GM13976 (cell line): ENCODE measurements at regions not wholly inside any gene's neighbourhood (a gene's known extent, or its start where the extent isn't known, plus 50 kb on each side); places are given as distances from the start of the nearest gene placed in this dataset.

Experiments used
- DNase-seq: peaks from one replicate; pipeline ENCODE4 v3.0.0; 2012; ENCODE audit warnings: low spot score
- in situ Hi-C: fragments of 300-500 bp; cut with MboI; formaldehyde crosslinking; loops from one replicate; pipeline ENCODE4 v1.12.0; 2022; ENCODE audit warnings: low sequenced_read_pairs, mixed read lengths, inconsistent platforms; ENCODE audit not compliant: unreplicated experiment
- TF ChIP-seq, protein P1 (sequence below): IDR thresholded peaks from 2 replicates; pipeline ENCODE4 v1.5.1; 2012; ENCODE audit warnings: borderline replicate concordance, mild to moderate bottlenecking; ENCODE audit not compliant: insufficient read depth; ENCODE audit errors: extremely low read depth, missing control alignments, control extremely low read depth

DNA sequence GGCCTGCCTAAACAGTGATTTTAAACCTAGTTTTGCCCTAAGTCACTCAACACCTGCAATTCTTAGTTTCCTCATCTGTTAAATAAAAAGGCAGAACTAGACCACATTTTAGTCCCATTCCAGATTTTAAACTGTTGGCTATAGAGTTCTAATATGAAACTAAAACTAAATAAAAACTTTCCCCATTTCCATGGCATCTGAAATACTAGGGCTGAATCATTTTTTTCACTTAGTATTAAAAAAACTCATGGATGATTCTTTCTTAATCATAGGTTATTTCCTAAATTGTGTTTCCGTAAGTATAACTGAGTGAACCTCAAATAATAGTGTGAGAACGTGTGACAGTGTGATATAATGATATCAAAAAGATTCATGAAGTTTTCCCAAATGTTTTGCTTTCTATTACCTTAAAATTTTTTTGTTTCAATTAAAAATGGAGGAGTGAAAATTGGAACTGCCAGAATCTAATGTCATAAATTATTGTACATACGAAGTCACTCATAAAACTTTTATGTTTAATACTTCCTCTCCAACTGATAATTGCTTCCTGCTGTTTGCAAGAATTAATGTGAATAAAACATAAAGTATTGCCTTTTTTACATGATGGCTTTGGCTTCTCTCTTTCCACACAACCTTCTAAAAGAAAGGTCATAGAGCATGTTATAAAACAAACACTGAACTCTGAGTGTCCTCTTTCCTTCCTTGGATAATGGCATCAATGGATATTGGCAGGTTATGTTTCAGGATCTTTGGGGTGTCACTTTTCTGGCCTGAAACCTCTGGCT is 315.1 kb upstream of the MME start:
- TF ChIP-seq, protein P1, sequence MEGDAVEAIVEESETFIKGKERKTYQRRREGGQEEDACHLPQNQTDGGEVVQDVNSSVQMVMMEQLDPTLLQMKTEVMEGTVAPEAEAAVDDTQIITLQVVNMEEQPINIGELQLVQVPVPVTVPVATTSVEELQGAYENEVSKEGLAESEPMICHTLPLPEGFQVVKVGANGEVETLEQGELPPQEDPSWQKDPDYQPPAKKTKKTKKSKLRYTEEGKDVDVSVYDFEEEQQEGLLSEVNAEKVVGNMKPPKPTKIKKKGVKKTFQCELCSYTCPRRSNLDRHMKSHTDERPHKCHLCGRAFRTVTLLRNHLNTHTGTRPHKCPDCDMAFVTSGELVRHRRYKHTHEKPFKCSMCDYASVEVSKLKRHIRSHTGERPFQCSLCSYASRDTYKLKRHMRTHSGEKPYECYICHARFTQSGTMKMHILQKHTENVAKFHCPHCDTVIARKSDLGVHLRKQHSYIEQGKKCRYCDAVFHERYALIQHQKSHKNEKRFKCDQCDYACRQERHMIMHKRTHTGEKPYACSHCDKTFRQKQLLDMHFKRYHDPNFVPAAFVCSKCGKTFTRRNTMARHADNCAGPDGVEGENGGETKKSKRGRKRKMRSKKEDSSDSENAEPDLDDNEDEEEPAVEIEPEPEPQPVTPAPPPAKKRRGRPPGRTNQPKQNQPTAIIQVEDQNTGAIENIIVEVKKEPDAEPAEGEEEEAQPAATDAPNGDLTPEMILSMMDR = no peak
- DNase-seq = no peak
- in situ Hi-C loops = no loop called here

DNA sequence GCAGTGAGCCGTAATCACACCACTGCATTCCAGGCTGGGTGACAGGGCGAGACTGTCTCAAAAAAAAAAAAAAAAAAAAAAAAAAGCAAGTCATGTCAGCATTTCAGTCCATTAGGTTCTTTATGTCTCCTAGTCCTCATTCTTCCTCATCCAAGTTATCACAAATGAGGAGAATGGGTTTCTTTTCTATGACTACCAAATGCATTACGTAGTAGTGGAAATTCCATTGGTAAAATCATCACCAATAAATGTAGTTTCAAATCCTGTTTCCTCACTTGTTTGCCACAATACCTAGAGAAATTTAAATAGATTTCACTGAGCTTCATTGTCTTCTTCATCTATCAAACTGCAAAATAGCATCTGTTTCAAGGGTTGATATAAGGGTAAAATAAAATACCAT is 317.6 kb upstream of the MME start:
- in situ Hi-C loops = no loop called here
- no peak for DNase-seq
- TF ChIP-seq, protein P1 = no peak

DNA sequence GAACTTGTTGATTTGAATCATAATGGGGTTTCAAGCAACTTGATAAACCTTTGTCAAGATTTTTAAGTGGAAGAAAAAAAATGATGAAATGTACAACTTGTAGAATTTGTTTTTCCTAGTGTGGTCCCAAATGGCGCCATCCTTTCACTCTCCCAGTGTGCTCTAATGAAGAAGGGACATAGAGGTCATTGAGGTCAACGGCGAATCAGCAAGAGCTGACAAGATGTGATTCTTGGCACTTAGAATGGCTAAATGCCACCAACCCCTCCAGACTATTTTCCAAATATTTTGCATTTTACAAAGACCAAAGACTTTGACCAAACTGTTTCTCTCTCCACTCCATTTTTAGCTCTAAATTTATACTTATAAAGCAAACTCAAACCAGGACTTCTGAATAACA is 320.2 kb upstream of the MME start:
- TF ChIP-seq, protein P1 = no peak
- in situ Hi-C loops = no loop called here
- DNase-seq = no peak

DNA sequence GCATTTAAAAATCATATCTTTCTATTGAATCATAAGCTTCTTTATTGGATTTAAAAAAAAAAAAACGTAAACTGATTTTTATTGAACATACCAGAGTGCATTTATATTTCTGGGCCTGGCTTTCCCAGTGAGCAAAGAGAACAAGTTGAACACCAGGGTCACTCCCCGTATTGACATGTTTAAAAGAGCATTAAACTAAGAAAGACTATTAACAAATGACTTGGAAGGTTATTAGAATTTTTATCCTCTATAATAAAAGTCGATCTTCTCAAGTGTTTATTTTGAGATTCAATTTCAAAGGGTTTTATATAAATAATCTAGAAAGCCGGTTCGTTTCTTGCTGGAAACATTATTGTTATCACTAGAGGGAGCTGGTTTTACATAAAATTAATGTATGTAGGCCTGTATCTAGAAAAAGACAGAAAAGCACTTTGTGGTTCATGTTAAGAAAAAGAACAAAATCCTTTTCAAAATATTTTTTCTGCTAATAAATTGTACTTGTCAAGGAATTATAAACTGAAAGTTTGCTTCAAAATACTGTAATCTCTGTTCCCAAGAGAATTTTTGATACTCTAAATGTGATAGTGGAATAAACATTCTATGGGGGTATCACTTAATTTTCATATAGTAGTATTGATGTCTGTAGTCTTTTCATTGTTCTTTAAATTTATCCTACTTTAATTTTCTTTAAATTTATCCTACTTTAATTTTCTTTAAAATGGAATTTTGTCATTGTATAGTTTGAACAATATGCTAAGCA is 321.8 kb upstream of the MME start:
- TF ChIP-seq, protein P1 = peak; percentile 12
- in situ Hi-C loops = no loop called here
- DNase-seq = no peak

DNA sequence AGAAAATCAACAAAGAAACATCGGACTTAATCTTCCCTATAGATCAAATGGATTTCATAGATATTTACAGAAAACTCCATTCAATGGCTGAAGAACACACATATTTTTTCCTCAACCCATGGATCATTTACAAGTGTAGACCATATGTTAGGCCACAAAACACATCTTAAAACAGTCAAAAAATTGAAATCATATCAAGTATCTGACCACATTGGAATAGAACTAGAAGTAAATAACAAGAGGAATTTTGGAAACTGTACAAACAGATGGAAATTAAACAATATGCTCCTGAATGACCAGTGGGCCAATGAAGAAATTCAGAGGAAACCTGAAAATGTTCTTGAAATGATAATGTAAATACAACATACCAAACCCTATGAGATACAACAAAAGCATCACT is 323.1 kb upstream of the GPR149 start:
- in situ Hi-C loops = no loop called here
- TF ChIP-seq, protein P1 = no peak
- no peak for DNase-seq

DNA sequence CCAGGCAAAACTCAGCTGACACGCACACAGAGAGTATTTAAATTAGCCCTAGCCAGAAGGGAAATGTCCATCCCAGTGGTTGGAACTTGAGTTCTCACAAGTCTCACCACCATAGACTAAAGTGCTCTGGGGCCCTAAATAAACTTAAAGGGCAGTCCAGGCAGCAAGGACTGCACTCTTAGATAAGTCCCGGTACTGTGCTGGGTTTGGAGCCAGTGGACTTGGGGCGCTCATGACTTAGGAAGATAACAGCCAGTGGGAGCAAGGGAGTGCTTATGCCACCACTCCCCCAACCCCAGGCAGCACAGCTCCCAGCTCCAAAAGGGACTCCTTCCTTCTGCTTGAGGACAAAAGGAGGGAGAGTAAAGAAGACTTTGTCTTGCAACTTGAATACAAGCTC is 319.5 kb upstream of the GPR149 start:
- TF ChIP-seq, protein P1 = no peak
- in situ Hi-C loops = no loop called here
- DNase-seq = no peak
